RWPE2 (cell line): ENCODE measurements at regions not wholly inside any gene's neighbourhood (a gene's known extent, or its start where the extent isn't known, plus 50 kb on each side); places are given as distances from the start of the nearest gene placed in this dataset.

ENCODE experiments used
- ATAC-seq: fragments of 200-7000 bp; cut with Tn5 transposase; 3 replicates; pipeline ENCODE4 v1.9.1; 2021; ENCODE audit warnings: low read depth
- DNase-seq: peaks from one replicate; pipeline ENCODE4 v3.0.0-alpha.2; 2020; ENCODE audit warnings: low spot score
- H3K27ac ChIP-seq: fragments of 450-650 bp; 2 replicates; pipeline ENCODE4 v1.5.1; 2017; ENCODE audit warnings: mild to moderate bottlenecking; ENCODE audit not compliant: poor library complexity, severe bottlenecking
- H3K27me3 ChIP-seq: fragments of 250-450 bp; sonication (Bioruptor Pico); 2 replicates; pipeline ENCODE4 v1.5.1; 2021; ENCODE audit warnings: mild to moderate bottlenecking, moderate library complexity; ENCODE audit not compliant: insufficient read depth, poor library complexity, severe bottlenecking
- H3K36me3 ChIP-seq: fragments of 250-450 bp; sonication (Bioruptor Pico); 2 replicates; pipeline ENCODE4 v1.5.1; 2020; ENCODE audit warnings: low read depth, mild to moderate bottlenecking, moderate library complexity
- H3K4me1 ChIP-seq: fragments of 250-450 bp; sonication (Bioruptor Pico); 2 replicates; pipeline ENCODE4 v1.5.1; 2021; ENCODE audit warnings: mild to moderate bottlenecking, moderate library complexity; ENCODE audit not compliant: insufficient read depth, poor library complexity, severe bottlenecking
- H3K4me3 ChIP-seq: fragments of 250-450 bp; sonication (Bioruptor Pico); 2 replicates; pipeline ENCODE4 v1.5.1; 2021; ENCODE audit warnings: mild to moderate bottlenecking, moderate library complexity; ENCODE audit not compliant: severe bottlenecking
- H3K9me3 ChIP-seq: fragments of 250-450 bp; sonication (Bioruptor Pico); 2 replicates; pipeline ENCODE4 v1.5.1; 2021; ENCODE audit warnings: mild to moderate bottlenecking, moderate library complexity; ENCODE audit not compliant: severe bottlenecking
- CTCF ChIP-seq: fragments of 450-650 bp; IDR thresholded peaks from one replicate; pipeline ENCODE4 v1.5.1; 2017; ENCODE audit warnings: mild to moderate bottlenecking, moderate library complexity; ENCODE audit not compliant: poor library complexity, severe bottlenecking

- no peak overlapping the region for H3K27ac ChIP-seq
- DNase-seq (no peak), ATAC-seq (no peak)
- no peaks in the 10 kb centered on the region for H3K4me1 ChIP-seq
- no peak for TF ChIP-seq CTCF
- H3K9me3 ChIP-seq, result peaks cover 3% of the 10 kb centered on the region
- H3K27me3 ChIP-seq, result no peaks in the 10 kb centered on the region
- no peak overlapping the region for H3K4me3 ChIP-seq
- no peaks in the 10 kb centered on the region for H3K36me3 ChIP-seq
Observed at GRCh38 chr4:124230268-124230667, 482.3 kb downstream of the ANKRD50 start.

DNA sequence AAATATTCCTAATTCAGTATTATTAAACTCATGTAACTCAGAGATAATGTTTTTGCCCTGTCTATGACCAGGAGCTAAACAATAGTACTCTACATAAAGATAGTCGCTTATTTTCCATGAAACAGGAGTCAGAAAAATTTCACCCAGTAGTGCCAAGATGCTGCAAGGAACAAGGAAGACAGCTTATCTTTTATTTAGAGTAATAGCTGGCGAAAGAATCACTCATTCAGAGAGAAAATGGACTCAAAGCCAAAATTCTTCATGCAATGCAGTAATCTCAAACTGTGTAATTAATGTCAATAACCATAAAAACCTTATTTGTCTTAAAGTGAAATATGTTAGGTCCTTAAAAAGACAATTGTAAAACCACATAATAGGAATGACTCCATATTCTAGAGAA, 477.8 kb downstream of the ANKRD50 start:
- no peak for TF ChIP-seq CTCF
- no peak overlapping the region for H3K4me3 ChIP-seq
- H3K9me3 ChIP-seq, result no peaks in the 10 kb centered on the region
- H3K36me3 ChIP-seq, result no peaks in the 10 kb centered on the region
- ATAC-seq (no peak), DNase-seq (no peak)
- no peaks in the 10 kb centered on the region for H3K4me1 ChIP-seq
- no peaks in the 10 kb centered on the region for H3K27me3 ChIP-seq
- no peak overlapping the region for H3K27ac ChIP-seq

DNA sequence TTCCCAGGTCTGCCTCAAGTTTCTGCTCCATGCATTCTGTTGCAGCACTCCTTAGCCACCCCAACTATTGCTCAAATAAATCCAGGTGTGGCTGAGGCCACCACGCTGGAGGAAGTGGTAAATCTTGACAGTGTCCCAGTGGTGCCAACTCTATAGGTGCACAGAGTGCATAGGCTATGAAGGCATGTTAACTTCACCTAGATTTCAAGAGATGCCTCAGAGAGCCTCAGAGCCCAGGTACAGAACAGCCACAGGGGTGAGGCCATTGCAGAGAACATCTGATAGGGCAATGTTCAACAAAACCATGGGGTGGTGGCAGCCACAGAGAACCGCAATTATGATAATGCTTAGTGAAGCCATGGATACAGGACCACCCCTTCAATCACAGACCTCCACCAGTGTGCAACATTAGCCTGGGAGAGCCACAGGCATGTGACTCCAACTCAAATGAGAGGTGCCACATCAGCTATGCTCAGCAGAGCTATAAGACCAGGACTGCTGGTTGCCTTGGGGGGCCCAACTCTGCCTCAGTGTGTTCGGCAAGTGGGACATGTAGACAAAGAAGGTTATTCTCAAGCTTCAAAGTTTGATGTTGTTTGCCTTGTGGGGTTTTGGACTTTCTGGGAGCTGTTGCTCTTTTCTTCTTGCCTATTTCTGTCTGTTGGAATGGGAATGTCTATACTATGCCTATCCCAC, 468.7 kb downstream of the ANKRD50 start:
- ATAC-seq (no peak), DNase-seq (no peak)
- H3K4me1 ChIP-seq, result no peaks in the 10 kb centered on the region
- H3K4me3 ChIP-seq, result no peak overlapping the region
- TF ChIP-seq CTCF, result no peak
- H3K36me3 ChIP-seq, result no peaks in the 10 kb centered on the region
- no peaks in the 10 kb centered on the region for H3K27me3 ChIP-seq
- H3K27ac ChIP-seq, result no peak overlapping the region
- no peaks in the 10 kb centered on the region for H3K9me3 ChIP-seq

- no peaks in the 10 kb centered on the region for H3K4me1 ChIP-seq
- H3K27ac ChIP-seq, result no peak overlapping the region
- H3K27me3 ChIP-seq, result no peaks in the 10 kb centered on the region
- ATAC-seq (no peak), DNase-seq (no peak)
- no peak for TF ChIP-seq CTCF
- no peaks in the 10 kb centered on the region for H3K9me3 ChIP-seq
- no peak overlapping the region for H3K4me3 ChIP-seq
- no peaks in the 10 kb centered on the region for H3K36me3 ChIP-seq
Observed at GRCh38 chr4:124253080-124253479, 459.5 kb downstream of the ANKRD50 start.
